Dermis microvascular lymphatic vessel endothelial cell (primary cell): ENCODE measurements at regions not wholly inside any gene's neighbourhood (a gene's known extent, or its start where the extent isn't known, plus 50 kb on each side); places are given as distances from the start of the nearest gene placed in this dataset.

Source experiments
- DNase-seq, 2 donors: peaks; one replicate each; pipeline versions ENCODE4 v3.0.0 to v3.0.0-alpha.2; 2010; ENCODE audit warnings: low read depth in 2 of 2

DNA sequence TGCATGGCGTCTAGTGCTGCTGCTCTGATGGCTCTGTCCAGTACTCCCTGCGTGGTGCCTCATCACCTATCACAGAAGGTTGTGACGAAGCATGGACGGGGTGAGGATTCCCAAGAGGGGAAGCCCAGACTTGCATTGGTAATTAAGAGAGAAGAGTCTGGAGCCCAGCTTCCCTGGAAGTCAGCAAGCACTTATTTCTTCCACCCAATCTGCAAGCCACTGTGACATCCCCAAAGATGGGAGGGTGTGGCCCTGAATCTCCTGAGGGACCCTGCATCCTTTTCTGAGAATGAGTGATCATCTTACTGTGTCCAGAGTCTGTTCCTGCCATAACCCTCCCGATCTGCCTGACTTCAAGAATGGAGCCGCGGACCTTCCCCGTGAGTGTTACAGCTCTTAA, 166.7 kb downstream of the PTPN20 start:
- DNase-seq, result no peak

DNA sequence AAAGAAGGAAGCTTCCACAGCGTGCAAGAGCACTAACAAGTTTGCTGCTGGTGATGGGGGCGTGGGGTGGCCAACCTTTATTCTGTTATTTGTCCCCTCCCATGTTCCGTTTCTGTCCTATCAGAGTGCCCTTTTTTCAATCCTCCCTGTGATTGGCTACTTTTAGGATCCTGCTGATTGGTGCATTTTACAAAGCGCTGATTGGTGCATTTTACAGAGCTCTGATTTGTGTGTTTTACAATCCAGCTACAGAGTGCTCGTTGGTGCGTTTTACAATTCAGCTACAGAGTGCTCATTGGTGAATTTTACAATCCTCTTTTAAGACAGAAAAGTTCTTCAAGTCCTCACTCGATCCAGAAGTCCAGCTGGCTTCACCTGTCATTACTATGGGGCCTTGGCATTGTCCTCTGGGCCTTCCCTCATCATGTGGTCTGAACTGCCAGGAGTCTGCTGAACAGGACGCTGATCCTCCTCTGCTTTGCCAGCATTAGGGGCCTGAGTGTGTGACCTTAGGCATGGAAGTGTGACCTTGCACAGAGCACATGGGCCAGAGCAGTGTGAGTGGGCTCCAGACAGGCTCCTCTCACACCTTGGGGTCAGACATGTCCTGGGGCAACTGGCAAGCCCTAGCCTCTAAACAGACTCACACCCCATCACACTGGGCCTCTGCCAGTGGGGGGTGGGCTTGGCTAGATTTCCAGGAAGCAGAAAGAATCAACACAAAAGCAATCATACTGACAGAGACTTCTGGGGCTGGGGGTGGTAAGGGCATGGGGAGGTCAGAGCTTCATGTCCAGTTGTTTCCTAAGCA, 167.4 kb downstream of the PTPN20 start:
- DNase-seq, result no peak

DNA sequence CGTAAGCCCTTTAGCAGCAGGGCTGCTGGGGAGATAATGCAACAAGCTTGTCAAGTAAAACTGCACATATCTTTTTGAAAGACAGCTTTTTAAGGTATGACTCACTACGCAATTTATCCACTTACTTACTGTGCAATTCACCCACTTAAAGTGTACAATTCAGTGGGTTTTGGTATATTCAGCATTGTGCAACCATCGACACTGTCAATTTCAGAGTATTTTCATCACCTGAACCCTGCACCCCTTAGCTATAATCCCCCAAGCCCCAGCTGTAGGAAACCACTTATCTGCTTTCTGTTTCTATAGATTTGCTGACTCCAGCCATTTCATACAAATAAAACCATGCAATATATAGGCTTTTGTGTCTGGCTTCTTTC, 168.0 kb downstream of the PTPN20 start:
- DNase-seq, result no peak

DNA sequence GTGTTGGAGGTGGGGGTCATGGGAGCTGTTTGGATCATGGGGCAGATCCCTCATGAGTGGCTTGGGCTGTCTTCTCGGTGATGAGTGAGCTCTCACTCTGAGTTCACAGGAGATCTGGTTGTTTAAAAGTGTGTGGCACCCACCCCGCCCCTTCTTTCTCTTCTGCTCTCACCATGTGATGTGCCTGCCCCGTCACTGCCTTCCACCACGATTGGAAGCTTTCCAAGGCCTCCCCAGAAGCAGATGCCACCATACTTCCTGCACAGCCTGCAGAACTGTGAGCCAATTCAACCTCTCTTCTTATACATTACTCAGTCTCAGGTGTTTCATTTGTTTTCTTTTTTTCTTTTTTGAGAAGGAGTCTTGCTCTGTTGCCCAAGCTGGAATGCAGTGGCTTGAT, 170.0 kb downstream of the PTPN20 start:
- no peak for DNase-seq

DNA sequence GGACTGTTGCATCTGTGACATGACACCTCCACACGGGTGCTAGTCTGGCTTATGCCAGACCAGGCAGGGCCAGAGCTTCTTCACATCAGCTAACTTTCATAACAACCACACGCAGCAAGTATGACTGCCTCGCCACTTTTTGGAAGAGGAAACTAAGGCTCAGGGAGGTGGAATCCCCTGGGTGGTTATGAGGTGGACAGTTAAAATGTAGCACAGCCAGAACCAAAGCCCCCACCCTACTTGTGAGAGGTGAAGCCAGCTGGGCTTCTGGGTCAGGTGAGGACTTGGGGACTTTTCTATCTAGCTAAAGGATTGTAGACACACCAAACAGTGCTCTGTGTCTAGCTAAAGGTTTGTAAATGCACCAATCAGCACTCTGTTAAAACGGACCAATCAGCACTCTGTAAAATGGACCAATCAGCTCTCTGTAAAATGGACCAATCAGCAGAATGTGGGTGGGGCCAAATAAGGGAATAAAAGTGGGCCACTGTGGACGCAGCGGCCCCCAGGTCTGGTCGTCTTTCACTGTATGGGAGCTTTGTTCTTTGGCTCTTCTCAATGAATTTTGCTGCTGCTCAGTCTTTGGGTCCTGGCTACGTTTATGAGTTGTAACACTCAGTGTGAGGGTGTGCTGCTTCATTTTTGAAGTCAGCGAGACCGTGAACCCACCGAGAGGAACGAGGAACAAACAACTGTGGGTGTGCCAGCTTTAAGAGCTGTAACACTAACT, 171.0 kb downstream of the PTPN20 start:
- no peak for DNase-seq

DNA sequence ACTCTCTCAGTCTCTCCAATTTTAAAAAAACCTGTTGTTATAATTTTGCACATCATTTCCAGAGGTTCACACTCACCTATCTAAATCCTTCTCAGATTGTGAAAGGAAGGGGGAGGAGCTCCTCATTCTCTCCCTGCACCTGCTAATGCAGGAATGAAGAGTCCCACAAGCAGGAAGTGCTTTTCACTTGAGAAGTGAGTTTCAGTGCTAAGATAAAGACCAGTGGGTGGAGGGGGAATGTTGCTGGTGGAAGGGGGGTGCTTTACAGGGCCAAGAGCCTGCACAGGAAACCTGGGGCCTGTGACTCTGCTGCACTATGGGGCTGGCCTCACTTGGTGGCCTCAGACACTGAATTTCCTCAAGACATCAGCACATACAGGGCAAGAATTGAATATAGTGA, 176.4 kb downstream of the PTPN20 start:
- no peak for DNase-seq

DNA sequence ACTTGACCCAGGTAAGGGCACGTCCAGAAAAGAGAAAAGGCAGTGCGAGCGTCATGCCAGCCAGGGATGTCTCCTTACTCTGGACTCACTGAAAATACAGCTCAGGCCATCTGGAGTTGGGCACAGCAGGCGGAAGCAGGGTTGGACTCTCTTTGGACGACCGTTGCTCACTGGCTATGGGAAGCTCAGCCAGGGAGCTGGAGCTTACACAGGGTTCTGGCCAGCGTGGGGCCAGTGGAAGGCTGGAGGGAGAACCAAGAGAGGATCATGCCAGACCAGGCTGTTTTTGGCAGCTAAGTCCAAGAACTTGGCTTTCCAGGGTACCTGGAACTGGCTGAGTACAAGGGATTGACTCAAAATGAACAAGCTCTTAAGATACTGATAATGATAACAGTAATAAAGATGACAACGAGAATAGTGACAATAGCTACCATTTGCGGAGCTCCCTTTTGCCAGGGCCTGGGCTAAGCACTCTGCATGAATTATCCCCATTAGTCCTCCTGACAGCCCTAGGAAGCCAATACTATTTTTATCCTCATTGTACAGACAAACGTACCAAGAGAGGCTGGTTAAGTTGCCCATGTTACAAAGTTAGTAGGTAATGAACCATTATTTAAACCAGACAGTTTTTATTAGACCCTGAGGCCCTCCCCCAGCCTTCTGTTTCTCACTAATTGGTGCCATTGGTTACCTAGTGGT, 177.6 kb downstream of the PTPN20 start:
- DNase-seq, result no peak

DNA sequence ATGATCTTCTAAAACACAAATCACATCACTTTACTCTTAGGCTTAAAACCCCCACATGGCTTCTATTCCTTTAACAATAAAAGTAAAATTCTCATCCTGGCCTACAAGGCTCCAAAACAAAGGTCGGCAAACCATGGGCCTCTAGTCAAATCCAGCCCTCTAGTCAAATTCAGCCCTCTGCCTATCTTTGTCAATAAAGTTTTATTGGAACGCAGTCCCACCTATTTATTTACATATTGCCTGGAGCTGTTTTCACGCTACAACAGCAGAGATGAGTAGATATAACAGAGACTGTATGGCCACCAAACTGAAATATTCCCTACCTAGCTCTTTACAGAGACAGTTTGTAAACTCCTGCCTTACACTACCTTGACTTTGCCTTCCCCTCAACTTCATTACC, 178.8 kb downstream of the PTPN20 start:
- DNase-seq, result no peak

DNA sequence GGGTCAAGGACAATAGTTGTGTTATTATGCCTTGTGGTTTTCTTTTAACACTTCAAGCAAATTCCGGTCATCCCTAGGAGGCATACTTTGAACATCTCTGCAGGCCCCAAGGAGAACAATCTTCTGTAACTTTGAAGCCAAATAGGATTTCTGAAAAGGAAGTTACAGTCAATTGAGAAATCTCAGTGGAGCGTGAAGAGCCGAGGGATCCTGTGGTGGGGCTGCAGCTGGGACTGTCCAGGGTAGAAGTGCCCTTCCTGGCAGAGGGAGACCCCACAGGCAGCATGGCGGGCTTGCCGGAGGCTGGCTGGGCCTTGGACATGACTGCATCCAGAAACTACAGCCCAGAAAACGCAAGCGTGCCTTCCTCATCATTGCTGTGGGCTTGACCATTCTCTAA, 179.7 kb downstream of the PTPN20 start:
- DNase-seq, result no peak

DNA sequence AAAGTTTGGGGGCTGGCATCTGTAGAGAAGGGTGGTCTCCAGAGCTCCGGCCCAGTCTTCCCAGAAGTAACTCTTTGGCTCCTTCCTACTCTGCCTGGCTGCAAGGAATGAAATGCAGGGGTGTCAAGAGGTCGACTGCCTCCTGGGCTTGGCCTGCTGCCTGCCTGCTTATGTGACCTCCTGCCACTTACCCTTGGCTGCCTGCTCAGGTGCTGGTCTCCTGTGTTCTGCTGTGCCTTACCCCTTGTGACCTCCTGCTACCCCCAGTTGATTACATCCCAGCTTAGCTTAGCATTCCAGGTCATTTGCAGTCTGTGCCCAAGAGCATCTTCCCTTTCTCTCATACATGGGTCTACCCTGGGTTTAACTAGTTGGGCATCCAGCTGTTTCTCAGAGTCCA, 180.2 kb downstream of the PTPN20 start:
- DNase-seq, result no peak

DNA sequence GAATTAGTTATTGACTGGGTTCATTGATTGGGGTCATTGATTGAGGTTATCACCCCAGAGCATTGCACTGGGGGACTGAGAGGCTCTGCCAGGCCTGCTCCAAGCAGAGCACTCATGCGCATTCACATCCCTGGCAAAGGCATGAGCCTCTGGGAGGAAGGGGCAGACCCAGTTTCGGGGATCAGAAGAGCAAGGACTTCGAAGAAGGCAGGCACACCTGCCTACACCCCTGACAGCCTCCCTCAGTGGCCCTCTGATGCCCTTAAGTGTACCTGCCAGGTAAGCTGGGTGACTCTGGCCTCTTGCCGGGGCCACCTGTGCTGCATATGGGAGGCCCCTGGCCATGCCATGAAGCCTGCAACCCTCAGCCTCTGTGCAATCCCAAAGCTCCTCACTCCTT, 181.1 kb downstream of the PTPN20 start:
- no peak for DNase-seq

DNA sequence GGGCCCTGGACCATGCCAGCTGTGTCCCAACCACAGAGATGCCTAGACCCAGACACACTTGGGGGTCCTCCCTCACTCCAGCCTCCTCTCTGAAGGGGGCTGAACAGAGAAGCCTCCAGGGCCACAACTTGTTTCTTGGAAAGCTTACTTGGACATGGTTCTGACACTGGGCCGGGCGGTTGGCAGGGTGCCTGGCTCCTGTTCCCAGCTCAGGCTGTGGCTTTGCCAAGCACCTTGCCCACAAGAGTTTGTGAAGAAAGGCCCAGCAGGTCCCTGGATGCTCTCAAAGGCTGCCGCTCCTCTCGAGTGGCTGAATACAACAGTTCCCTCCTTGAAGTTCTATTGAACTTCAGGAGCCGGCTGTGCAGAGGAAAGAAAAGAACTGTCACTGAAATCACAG, 181.6 kb downstream of the PTPN20 start:
- DNase-seq, result no peak

DNA sequence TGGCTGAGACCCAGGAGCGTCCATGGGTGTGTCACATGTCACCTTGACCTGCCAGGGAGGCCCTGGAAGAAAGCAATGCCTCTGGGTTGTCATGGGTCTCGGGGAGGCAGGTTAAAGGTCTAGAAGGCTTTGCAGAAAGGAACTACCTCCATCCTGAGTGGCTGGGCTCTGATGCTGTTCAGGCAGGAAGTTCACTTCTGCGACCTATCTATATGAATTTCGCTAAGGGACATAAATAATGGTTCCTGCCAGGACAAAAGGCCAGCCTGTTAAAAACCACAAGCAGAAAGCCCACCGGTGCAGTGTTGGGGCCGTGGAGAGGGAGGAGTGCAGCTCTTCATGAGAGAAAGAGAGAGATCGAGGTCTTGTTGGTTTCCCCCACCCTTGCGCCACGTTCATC, 182.9 kb downstream of the PTPN20 start:
- DNase-seq, result no peak

DNA sequence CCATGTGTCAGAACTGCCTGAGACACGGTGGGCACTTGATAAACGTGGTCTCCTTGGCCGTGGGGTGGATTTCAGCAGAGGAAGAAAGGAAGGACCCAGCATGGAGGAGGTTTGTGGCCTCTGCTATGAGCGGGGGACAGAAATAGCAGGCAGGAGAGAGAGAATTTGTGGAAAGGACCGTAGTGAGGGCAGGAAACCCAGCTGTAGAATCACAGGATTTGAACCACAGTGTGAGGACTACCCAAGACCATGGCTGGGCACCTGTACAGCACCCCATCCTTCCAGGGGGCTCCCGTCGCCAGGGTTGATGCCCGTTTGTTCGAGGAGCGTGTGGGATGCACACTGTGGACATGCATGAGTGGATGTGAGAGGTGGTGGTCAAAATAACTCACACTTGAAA, 183.4 kb downstream of the PTPN20 start:
- no peak for DNase-seq

DNA sequence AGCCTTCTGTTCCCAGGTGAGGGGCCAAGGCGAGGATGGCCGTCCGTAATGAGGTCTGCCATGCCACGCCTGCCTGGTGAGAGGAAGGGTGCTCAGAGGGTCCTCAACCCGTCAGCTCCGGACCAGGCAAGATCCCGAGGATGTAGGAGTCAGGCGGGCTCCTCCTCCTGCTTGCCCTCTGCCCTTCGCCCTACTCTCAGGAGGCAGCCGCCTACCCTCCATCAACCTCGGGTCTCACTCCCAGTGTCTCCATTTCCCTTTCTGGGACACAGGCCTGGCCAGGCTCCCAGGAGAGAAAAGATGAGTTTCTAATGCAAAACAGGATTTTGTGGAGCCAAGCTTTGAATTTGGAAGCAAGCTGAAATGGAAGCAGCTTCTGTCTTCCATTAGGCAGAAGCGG, 184.0 kb downstream of the PTPN20 start:
- no peak for DNase-seq

DNA sequence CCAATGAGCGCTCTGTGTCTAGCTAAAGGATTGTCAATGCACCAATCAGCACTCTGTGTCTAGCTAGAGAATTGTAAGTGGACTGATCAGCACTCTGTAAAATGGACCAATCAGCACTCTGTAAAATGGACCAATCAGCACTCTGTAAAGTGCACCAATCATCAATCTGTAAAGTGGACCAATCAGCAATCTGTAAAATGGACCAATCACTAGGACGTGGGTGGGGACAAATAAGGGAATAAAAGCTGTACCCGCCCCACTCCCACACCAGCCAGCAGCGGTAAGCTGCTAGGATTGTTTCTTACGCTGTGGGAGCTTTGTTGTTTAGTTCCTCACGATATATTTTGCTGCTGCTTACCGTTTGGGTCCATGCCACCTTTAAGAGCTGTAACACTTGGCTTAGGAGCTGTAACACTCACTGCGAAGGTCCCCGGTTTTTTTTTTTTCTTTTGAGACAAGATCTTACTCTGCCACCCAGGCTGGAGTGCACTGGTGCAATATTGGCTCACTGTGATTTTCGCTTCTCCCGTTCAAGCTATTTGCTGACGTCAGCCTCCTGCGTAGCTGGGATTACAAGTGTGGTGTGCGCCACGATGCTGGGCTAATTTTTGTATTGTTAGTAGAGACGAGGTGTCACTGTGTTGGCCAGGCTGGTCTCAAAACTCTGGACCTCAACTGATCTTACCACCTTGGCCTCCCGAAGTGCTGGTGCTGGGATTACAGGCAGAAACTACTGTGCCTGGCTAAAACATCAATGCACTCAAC, 184.8 kb downstream of the PTPN20 start:
- DNase-seq, result no peak

DNA sequence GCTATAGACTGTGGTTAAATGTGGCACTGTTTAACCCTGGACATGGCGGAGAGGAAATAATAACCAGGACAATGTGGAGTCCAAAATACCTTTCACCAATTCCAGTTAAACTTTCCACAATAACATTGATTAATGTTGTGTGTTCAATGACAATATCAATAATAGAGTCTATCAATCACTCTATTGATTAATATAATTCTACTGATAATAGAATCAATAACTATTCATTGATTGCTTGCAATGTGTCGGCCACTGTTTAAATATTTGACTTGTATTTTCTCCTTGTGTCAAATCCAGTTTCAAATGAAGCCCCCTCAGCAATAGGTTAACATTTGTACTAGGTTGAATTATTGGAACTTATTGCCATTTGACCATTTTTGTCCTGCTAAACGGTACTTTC, 187.0 kb downstream of the PTPN20 start:
- DNase-seq, result no peak

DNA sequence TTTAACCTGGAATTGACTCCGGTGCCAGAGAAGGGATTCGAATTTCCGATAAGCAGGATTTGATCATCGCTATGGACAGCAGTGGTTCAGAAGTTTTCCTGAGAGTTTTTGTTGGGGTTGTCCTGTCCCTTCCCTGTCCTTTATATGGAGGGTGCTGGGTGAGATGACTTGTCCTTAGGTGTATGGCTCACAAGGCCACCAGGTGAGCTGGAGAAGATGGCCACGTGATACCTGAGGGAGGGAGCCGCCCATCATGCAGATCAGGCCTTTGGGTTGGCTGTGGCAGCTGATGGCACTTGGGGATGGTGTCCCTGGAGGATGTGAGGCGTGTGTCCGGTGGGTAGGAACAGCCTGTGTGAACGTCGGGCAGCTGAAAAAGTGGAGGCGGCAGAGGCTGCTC, 187.7 kb downstream of the PTPN20 start:
- DNase-seq, result no peak

DNA sequence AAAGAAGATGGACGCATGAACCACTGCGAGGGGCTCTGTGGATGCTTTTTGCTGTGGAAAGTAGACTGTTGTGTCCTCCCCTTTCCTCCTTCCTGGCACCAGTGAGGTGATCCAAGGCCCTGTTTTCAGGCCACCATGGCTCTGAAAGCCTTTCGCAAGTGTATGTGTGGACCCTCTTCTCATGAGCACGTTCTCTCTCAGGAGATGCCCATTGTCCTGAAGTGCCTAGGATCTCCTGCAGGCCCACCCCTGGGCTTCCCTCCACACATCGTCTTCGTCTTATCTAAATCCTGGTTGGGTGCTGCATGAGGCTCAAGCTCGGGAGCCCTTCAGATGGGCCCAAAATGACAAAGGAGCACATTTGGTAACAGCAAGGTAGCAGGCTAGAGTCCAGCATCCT, 188.2 kb downstream of the PTPN20 start:
- no peak for DNase-seq

DNA sequence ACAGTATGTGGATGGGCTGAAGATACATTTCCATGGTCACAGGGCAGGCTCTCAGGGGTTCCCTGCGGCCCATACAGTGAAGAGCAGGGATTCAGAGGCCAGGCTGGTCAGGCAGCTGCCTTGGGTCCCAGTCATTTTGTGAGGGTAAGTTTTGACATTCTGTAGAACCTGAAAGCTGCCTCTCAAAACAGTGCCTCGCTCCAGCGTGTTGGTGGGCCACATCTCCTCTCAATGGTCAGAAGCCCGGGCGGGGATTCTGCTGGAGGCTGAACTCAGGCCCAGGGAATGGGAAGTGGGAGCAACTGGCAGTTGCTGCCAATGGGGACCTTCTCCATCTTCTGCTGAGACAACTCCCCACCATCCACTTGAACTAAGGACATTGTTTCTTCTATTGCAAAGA, 190.0 kb downstream of the PTPN20 start:
- no peak for DNase-seq

DNA sequence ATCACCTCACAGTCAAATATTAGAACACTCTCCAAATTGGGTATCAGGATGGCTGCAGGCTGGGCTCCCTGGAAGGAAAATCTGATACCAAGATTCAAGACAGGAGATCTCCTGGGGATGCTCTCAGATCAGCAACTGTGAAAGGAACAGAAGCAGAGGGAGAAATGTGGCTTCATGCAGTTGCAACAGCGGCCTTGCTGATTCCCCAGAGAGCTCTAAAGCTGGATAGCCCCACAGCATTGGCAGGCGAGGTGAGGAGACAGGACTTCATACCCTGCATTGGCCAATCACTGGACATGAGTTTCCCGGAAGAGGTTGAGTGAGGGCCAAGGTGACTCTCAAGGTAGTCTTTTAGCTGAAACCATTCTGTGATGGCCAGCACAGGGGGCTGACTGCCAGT, 190.6 kb downstream of the PTPN20 start:
- no peak for DNase-seq

DNA sequence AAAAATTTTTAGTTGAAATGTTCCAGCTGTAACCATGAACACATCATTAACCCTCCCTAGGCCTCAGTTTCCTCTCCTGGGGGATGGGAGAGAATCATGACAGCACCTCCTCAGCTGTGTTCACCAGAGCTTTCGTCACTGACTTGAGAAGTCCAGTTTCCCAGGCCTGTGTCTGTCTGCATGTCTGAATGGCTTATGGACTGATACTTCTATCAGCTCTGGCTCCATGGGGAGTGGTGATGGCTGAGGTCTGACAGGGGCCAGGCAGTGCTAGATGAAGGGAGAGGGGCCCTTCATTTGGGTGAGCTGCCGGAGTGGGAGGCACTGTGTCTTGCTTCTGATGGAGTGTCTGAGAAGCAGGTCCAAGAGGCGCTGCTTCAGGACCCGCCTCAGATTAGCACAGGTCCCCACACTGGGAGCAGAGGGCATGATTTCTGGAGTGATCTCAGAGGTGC, 192.9 kb downstream of the PTPN20 start:
- no peak for DNase-seq
